ENCODE measurements at regions not wholly inside any gene's neighbourhood (a gene's known extent, or its start where the extent isn't known, plus 50 kb on each side); places are given as distances from the start of the nearest gene placed in this dataset.

DNA sequence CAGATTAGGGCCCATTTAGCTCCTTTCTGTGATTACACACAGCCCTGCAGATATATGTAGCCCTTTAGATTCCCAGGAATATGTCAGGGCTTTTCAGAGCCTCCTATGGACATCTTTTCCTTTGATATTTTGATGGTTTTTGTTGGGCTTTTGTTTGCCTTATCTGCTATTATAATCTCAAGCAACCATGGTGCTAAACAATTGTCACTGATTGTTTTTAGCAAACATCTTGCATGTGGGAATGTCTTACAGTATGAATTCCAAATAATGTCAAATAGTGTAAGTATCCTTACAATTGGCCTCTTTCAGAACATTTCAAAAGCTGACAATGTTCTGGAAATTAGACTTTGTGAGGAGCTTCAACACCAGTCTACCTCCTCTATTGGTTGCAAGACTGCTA lies 333.6 kb upstream of the OPRM1 start:
- Histone ChIP-seq H3K27me3 (ENCODE audit: control insufficient read depth, insufficient read depth, low read length) (no peaks in the 10 kb centered on the region), H3K4me1 (ENCODE audit: control insufficient read depth, extremely low read depth, insufficient read depth, low read length) (no peaks in the 10 kb centered on the region), H3K4me2 (ENCODE audit: extremely low read depth, insufficient read depth, low read length) (no peak overlapping the region), H3K9ac (ENCODE audit: insufficient read depth, low read length) (no peak overlapping the region), H4K20me1 (ENCODE audit: control insufficient read depth, extremely low read depth, insufficient read depth, low read length) (no peaks in the 10 kb centered on the region), H3K9me3 (ENCODE audit: control insufficient read depth, insufficient read depth, low read depth, low read length) (no peaks in the 10 kb centered on the region), H2AFZ (ENCODE audit: low read length) (no peak overlapping the region), H3K36me3 (ENCODE audit: control insufficient read depth, insufficient read depth, low read length) (no peaks in the 10 kb centered on the region), H3K27ac (ENCODE audit: insufficient read depth, low read length) (no peak overlapping the region), H3K4me3 (replicated peaks in 1 of 4; ENCODE audit: control extremely low read depth in 1 of 4, insufficient read depth in 1 of 4, low read depth in 3 of 4, low read length in 4 of 4) (no peak overlapping the region), H3K79me2 (ENCODE audit: control insufficient read depth, insufficient read depth, low read length) (no peaks in the 10 kb centered on the region)
- no peak for DNase-seq (ENCODE audit: low read depth in 2 of 2)
- no peak for TF ChIP-seq EZH2 (IDR thresholded peaks at IDR 0.05; ENCODE audit: low read length, missing control alignments)
- TF ChIP-seq, protein P1, sequence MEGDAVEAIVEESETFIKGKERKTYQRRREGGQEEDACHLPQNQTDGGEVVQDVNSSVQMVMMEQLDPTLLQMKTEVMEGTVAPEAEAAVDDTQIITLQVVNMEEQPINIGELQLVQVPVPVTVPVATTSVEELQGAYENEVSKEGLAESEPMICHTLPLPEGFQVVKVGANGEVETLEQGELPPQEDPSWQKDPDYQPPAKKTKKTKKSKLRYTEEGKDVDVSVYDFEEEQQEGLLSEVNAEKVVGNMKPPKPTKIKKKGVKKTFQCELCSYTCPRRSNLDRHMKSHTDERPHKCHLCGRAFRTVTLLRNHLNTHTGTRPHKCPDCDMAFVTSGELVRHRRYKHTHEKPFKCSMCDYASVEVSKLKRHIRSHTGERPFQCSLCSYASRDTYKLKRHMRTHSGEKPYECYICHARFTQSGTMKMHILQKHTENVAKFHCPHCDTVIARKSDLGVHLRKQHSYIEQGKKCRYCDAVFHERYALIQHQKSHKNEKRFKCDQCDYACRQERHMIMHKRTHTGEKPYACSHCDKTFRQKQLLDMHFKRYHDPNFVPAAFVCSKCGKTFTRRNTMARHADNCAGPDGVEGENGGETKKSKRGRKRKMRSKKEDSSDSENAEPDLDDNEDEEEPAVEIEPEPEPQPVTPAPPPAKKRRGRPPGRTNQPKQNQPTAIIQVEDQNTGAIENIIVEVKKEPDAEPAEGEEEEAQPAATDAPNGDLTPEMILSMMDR (conservative IDR thresholded peaks at IDR 0.05 in 1 of 2, IDR thresholded peaks at IDR 0.05 in 1 of 2; ENCODE audit: low read depth in 1 of 2, low read length in 2 of 2): no peak

DNA sequence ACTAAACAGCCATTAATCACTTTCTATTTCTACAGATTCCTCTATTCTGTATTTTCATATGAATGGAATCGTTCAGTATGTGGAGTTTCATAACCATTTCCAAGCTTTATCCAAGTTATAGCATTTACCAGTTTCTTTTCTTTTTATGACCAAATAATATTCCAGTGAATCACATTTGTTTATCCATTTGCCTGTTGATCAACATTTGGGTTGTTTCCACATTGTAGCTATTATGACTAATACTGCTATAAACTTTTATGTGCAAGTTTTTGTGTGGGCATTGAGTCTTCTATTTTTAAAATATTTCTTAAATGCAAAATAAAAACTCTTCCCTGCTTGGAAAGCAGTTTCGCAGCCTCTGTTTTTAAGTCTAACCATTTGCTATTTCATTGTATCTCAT lies 336.4 kb upstream of the OPRM1 start:
- no peaks in the 10 kb centered on the region for H3K9me3 ChIP-seq (ENCODE audit: control insufficient read depth, insufficient read depth, low read depth, low read length)
- no peak overlapping the region for H3K4me2 ChIP-seq (ENCODE audit: extremely low read depth, insufficient read depth, low read length)
- H3K4me1 ChIP-seq (ENCODE audit: control insufficient read depth, extremely low read depth, insufficient read depth, low read length): no peaks in the 10 kb centered on the region
- H4K20me1 ChIP-seq (ENCODE audit: control insufficient read depth, extremely low read depth, insufficient read depth, low read length): no peaks in the 10 kb centered on the region
- TF ChIP-seq EZH2 (IDR thresholded peaks at IDR 0.05; ENCODE audit: low read length, missing control alignments): no peak
- TF ChIP-seq, protein P1 (conservative IDR thresholded peaks at IDR 0.05 in 1 of 2, IDR thresholded peaks at IDR 0.05 in 1 of 2; ENCODE audit: low read depth in 1 of 2, low read length in 2 of 2): no peak
- no peaks in the 10 kb centered on the region for H3K36me3 ChIP-seq (ENCODE audit: control insufficient read depth, insufficient read depth, low read length)
- H3K9ac ChIP-seq (ENCODE audit: insufficient read depth, low read length): no peak overlapping the region
- H3K27me3 ChIP-seq (ENCODE audit: control insufficient read depth, insufficient read depth, low read length): no peaks in the 10 kb centered on the region
- no peak overlapping the region for H3K4me3 ChIP-seq (replicated peaks in 1 of 4; ENCODE audit: control extremely low read depth in 1 of 4, insufficient read depth in 1 of 4, low read depth in 3 of 4, low read length in 4 of 4)
- no peak overlapping the region for H2AFZ ChIP-seq (ENCODE audit: low read length)
- H3K79me2 ChIP-seq (ENCODE audit: control insufficient read depth, insufficient read depth, low read length): no peaks in the 10 kb centered on the region
- DNase-seq (ENCODE audit: low read depth in 2 of 2): no peak
- H3K27ac ChIP-seq (ENCODE audit: insufficient read depth, low read length): no peak overlapping the region

DNA sequence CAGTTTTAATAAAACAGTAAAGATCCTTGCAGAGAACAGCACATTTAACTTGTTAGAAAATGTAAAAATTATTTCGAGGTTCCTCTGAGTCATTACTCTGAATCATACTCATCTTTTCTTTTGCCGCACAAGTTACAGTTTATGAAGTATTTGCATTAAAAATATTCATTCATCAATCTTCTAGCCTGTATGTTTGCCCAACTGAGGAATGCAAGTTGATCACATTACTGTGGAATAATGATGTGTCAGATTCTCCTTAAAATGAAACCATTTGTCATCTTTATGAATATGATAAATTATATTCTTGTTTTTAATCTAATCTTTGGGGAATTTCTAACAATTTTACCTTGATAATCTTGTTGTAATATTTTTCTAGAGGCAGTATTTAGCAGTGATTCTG lies 340.4 kb upstream of the OPRM1 start:
- Histone ChIP-seq H3K27me3 (ENCODE audit: control insufficient read depth, insufficient read depth, low read length) (no peaks in the 10 kb centered on the region), H3K4me1 (ENCODE audit: control insufficient read depth, extremely low read depth, insufficient read depth, low read length) (no peaks in the 10 kb centered on the region), H3K4me3 (replicated peaks in 1 of 4; ENCODE audit: control extremely low read depth in 1 of 4, insufficient read depth in 1 of 4, low read depth in 3 of 4, low read length in 4 of 4) (no peak overlapping the region), H3K9me3 (ENCODE audit: control insufficient read depth, insufficient read depth, low read depth, low read length) (no peaks in the 10 kb centered on the region), H3K36me3 (ENCODE audit: control insufficient read depth, insufficient read depth, low read length) (no peaks in the 10 kb centered on the region), H3K4me2 (ENCODE audit: extremely low read depth, insufficient read depth, low read length) (no peak overlapping the region), H3K9ac (ENCODE audit: insufficient read depth, low read length) (no peak overlapping the region), H3K79me2 (ENCODE audit: control insufficient read depth, insufficient read depth, low read length) (no peaks in the 10 kb centered on the region), H4K20me1 (ENCODE audit: control insufficient read depth, extremely low read depth, insufficient read depth, low read length) (no peaks in the 10 kb centered on the region), H3K27ac (ENCODE audit: insufficient read depth, low read length) (no peak overlapping the region), H2AFZ (ENCODE audit: low read length) (no peak overlapping the region)
- DNase-seq (ENCODE audit: low read depth in 2 of 2): no peak
- TF ChIP-seq, protein P1 (conservative IDR thresholded peaks at IDR 0.05 in 1 of 2, IDR thresholded peaks at IDR 0.05 in 1 of 2; ENCODE audit: low read depth in 1 of 2, low read length in 2 of 2): no peak
- no peak for TF ChIP-seq EZH2 (IDR thresholded peaks at IDR 0.05; ENCODE audit: low read length, missing control alignments)

All from fibroblast of lung (primary cell).